ENCODE measurements at regions not wholly inside any gene's neighbourhood (a gene's known extent, or its start where the extent isn't known, plus 50 kb on each side); places are given as distances from the start of the nearest gene placed in this dataset.
A peak's percentile ranks its signal among the peaks of the same experiment; 100 is the strongest.

DNA sequence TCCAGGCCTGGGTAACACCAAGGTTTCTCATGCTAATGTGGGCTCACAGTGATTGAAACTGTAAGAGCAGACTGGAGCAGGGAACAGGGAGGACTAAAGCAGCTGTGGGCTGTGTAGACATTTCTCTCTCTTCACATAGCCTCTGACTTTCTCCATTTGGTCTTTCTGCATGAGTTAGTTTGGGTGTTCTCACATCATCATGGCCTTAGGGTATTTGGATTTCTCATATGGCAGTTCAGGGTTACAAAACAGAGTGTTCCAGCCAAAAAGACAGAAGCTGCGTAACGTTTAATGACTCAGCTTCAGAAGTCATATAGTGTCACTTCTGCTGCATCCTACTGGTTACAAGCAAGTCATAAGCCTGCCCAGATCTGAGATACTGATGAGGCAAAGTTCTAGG lies 52.0 kb upstream of the OSBPL8 start:
- DNase-seq, result no peak

DNA sequence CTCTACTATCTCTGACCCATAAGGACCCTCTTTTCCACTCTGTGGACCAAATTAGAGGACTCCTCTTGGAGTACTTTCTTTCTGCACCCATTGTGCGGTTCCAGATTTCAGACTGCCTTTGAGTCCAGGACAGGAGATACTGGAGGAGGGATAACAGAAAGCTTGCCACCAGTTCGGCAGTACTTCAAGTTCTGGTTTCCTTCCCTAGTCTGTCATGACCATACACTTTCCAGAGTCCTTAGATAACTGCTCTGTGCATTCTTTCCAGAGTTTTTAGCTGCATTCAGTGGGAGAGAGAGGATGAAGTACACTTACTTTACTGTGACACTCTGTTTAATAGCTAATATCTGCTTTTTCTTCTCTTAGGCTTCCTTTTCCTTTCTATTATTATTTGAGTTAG lies 54.8 kb upstream of the OSBPL8 start:
- DNase-seq, result no peak

- DNase-seq, result no peak
Observed at GRCh38 chr12:76618031-76618430, 58.5 kb upstream of the OSBPL8 start.

- peak; percentile 73 to 75 for DNase-seq
Observed at GRCh38 chr12:76621582-76622024, 62.0 kb upstream of the OSBPL8 start.

GRCh38 chr12:76622351-76622750 lies 62.8 kb upstream of the OSBPL8 start:
- no peak for DNase-seq

DNA sequence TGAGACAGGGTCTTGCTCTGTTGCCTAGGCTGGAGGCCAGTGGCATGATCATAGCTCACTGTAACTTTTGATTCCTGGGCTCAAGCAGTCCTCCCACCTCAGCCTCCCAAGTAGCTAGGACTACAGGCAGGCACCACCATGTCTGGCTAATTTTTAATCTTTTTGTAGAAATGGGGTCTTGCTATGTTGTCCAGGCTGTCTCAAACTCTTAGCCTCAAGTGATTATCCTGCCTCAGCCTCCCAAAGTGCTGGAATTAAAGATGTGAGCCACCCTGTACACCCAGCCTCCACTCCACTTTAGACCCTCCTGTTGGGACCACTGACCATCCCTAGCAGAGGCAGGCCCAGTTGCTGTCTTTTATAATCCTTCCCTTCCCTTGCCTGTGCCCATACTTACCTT lies 63.3 kb upstream of the OSBPL8 start:
- DNase-seq, result no peak

GRCh38 chr12:76623931-76624330 lies 64.4 kb upstream of the OSBPL8 start:
- no peak for DNase-seq

DNA sequence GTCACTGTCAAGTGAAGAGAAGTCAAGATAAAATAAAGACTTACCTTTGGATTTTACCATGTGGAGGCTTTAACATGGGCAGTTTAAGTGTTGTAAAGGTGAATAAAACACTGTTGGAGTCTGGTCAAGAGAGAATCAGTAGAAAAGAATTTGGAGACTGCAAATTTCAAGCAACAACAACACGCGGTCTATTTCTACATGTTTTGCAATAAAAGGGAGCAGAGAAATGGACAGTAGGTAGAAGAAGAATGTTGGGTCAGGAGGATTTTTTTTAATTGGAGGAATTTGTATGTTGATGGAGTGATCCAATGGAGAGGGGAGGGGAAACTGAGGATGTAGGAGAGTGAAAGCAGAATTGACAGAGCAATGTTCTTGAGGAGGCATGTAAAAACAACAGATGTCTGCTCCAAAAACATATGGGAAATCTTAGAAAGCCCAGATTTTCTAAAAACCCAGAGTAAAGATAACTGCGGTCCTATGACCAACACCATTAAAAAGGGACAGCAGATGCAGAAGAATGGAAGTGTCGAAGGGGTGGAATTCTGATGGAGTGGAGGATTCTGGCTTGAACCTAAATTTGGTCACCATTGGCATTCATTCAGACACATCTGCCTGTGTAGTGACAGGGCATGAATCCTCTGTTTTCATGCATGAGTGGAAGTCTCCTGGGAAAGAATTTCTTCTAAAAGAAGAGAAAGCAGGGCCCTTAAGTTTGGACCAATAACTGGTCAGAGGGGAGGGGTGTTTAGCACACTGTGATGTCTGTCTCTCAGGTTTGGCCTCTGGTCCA lies 68.0 kb upstream of the OSBPL8 start:
- no peak for DNase-seq

GRCh38 chr12:76628745-76629144 lies 69.2 kb upstream of the OSBPL8 start:
- DNase-seq, result no peak

DNA sequence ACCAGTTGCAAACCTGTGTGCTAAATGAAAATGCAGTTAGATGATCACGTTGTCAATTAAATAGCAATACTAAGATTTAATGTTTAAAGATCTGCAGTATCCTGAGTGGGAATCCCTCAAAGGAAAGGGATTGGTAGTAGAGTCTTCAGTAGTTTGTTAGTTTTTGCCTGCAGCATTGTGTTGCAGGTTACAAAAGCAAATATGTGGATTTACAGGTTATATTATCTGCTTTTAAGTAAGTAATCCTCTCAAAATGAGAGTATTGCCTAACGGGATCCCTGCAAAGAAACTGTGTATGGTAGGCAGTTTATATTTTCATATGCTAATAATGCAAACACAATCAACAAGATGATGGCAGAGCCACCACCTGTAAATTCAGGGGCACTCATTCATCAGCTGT lies 72.2 kb upstream of the OSBPL8 start:
- no peak for DNase-seq

- DNase-seq, result no peak
Observed at GRCh38 chr12:76633415-76633814, 73.8 kb upstream of the OSBPL8 start.

GRCh38 chr12:76634133-76634532 lies 74.6 kb upstream of the OSBPL8 start:
- DNase-seq, result no peak

- DNase-seq, result peak in 1 of 2 experiments; percentile 26
Observed at GRCh38 chr12:76636121-76636692, 76.6 kb upstream of the OSBPL8 start.

GRCh38 chr12:76637807-76638206 lies 78.2 kb upstream of the OSBPL8 start:
- DNase-seq, result no peak

DNA sequence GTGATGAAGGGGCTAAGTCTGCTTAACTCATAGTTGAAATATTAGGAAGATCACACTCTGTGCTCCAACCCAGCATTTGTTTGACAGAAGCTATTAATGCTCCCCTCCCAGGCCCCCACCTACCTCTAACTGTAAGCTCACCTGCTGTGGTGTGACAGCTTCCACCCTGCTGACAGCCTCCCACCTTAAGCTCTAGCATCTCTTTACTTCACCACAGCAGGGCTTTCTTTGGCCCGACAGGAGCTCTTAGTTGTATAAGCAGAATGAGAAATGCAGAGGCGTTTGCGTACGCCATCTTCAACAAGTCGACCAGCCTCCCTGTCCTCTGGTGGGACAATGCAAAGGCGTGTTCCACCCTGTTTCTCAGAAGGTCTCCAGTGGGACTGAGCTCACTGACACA lies 80.1 kb upstream of the OSBPL8 start:
- no peak for DNase-seq

DNA sequence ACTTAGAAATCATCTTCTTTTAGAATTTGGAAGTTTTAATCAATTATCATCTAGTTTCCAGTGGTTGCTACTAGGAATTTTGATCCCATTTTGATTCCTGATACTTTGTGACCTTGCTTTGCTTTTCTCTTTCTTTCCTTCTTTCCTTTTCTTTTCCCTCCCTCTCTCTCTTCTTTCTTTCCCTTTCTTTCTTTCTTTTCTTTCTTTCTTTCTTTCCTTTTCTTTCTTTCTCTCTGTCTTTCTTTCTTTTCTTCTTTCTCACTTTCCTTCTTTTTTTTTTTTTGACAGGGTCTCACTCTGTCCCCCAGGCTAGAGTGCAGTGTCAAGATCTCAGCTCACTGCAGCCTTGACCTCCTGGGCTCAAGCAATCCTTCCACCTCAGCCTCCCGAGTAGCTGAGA lies 81.5 kb upstream of the OSBPL8 start:
- DNase-seq, result no peak

GRCh38 chr12:76641961-76642360 lies 82.4 kb upstream of the OSBPL8 start:
- no peak for DNase-seq

DNA sequence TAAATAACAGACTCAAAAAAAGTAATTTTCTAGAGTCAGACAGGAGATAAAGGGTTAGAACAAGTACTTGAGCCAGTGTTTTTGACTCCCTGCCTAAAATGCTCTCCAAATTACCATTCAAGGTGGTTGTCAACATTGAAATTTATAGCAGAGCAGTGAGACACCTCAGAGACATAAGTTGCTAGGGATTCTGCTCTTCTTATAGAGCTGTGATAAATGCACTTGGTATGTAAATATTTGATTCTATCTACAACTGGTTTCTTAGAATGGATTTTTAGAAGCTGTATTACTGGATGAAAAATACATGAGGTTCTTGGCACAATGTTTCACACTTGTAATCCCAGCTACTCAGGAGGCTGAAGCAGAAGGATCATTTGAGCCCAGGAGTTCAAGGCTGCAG lies 83.9 kb upstream of the OSBPL8 start:
- no peak for DNase-seq

- no peak for DNase-seq
Observed at GRCh38 chr12:76644950-76645349, 85.4 kb upstream of the OSBPL8 start.

DNA sequence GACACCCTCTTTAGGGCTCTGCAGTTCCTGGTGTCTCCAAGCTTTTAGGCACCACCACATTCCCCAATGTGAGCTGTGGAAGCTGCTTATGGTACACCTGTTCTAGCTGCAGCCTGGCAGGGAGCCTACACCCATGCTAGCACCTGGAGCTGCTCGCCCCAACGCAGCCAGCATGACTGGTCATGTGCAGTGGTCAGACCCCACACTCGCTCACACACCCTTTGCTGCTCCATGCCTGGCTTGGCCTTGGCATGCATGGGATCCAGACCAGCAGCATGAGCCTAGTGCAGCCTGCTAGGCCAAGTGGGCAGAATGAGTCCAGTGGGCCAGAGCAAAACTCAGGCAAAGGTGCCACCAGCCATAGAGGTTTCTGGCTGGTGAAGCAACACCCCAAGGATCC lies 86.4 kb upstream of the OSBPL8 start:
- no peak for DNase-seq

GRCh38 chr12:76646366-76646765 lies 86.8 kb upstream of the OSBPL8 start:
- no peak for DNase-seq

- DNase-seq, result no peak
Observed at GRCh38 chr12:76649099-76649498, 89.5 kb upstream of the OSBPL8 start.

GRCh38 chr12:76652402-76652801 lies 92.8 kb upstream of the OSBPL8 start:
- DNase-seq, result no peak

DNA sequence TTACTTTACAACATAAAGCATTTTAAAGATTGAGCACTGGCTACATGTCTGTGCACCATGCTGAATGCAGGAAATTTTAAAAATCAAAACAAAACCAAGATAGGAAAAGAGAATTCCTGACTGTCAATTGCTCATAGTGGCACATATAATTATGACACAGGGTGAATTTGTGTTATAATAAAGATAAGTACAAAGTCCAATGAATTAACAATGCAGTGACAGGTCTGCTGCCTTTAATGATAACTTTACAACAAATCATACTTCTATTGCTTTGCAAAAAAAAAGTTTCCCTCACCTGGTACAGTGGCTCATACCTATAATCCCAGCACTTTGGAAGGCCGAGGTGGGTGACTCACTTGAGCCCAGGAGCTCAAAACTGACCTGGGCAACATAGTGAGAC lies 93.8 kb upstream of the OSBPL8 start:
- DNase-seq, result no peak

DNA sequence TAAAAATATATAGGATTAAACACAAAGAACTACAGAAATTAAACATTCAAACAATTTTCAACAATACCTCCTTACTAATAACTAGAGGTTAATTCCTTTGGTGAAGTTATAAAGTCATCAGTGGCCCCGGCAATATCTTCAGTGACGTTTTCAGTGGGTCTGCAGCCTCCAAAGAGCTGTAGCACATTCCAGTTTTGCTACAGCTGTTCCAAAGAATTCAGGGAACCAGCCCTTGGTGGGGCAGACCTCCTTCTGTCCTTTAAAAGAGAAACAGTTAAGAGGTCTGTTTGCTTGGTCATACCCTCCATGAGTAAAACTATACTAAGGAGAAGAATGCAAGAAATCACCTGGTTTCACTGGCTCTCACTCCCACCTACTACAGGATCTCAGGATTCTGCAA lies 99.2 kb upstream of the ZDHHC17 start:
- DNase-seq, result no peak

Measured in activated T-cell treated with anti-CD3 and anti-CD28 coated beads, Interleukin-2, amount 50 U/mL, for 48 hours (primary cell).